ENCODE measurements at regions not wholly inside any gene's neighbourhood (a gene's known extent, or its start where the extent isn't known, plus 50 kb on each side); places are given as distances from the start of the nearest gene placed in this dataset.

GRCh38 chr19:32039440-32039839 is 306.0 kb upstream of the ZNF507 start:
- DNase-seq (ENCODE audit: low read depth) = no peak
- no peak overlapping the region for H3K4me3 ChIP-seq (ENCODE audit: control insufficient read depth, low read depth, low read length)
- TF ChIP-seq, protein P1, sequence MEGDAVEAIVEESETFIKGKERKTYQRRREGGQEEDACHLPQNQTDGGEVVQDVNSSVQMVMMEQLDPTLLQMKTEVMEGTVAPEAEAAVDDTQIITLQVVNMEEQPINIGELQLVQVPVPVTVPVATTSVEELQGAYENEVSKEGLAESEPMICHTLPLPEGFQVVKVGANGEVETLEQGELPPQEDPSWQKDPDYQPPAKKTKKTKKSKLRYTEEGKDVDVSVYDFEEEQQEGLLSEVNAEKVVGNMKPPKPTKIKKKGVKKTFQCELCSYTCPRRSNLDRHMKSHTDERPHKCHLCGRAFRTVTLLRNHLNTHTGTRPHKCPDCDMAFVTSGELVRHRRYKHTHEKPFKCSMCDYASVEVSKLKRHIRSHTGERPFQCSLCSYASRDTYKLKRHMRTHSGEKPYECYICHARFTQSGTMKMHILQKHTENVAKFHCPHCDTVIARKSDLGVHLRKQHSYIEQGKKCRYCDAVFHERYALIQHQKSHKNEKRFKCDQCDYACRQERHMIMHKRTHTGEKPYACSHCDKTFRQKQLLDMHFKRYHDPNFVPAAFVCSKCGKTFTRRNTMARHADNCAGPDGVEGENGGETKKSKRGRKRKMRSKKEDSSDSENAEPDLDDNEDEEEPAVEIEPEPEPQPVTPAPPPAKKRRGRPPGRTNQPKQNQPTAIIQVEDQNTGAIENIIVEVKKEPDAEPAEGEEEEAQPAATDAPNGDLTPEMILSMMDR (IDR thresholded peaks at IDR 0.05; ENCODE audit: control insufficient read depth, insufficient read depth, low read depth, low read length, missing control alignments) = no peak

- no peak for DNase-seq (ENCODE audit: low read depth)
- TF ChIP-seq, protein P1 (IDR thresholded peaks at IDR 0.05; ENCODE audit: control insufficient read depth, insufficient read depth, low read depth, low read length, missing control alignments) = no peak
- H3K4me3 ChIP-seq (ENCODE audit: control insufficient read depth, low read depth, low read length) = no peak overlapping the region
These were observed 305.2 kb upstream of the ZNF507 start for GRCh38 chr19:32040236-32040635.

GRCh38 chr19:32041681-32042292 is 303.6 kb upstream of the ZNF507 start:
- H3K4me3 ChIP-seq (ENCODE audit: control insufficient read depth, low read depth, low read length) = no peak overlapping the region
- TF ChIP-seq, protein P1 (IDR thresholded peaks at IDR 0.05; ENCODE audit: control insufficient read depth, insufficient read depth, low read depth, low read length, missing control alignments) = peak; percentile 55
- no peak for DNase-seq (ENCODE audit: low read depth)

GRCh38 chr19:32047788-32048187 is 297.6 kb upstream of the ZNF507 start:
- DNase-seq (ENCODE audit: low read depth) = no peak

DNA sequence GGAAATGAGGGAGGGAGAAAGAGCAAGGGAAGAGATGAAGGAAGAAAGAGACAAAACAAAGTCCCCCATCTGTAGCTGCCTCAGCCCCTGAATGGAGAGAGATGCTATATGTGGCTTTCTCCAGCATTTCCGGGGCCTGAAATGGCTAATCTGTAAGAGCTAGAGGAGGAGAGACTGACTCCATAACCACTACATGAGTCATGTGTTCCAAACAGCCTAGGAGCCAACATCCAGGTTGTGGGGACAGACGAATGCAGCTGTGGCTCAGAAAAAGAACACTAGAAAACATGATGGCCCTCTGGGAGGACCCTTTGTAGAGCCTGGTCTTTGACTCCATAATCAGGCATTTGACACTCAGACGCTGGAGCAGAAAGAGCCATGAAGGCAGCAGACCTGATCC is 292.0 kb upstream of the ZNF507 start:
- no peak overlapping the region for H3K4me3 ChIP-seq (ENCODE audit: control insufficient read depth, low read depth, low read length)
- TF ChIP-seq, protein P1 (IDR thresholded peaks at IDR 0.05; ENCODE audit: control insufficient read depth, insufficient read depth, low read depth, low read length, missing control alignments) = no peak
- no peak for DNase-seq (ENCODE audit: low read depth)

More at GRCh38 chr19:32047788-32048187, 297.6 kb upstream of the ZNF507 start:
- TF ChIP-seq, protein P1 (IDR thresholded peaks at IDR 0.05; ENCODE audit: control insufficient read depth, insufficient read depth, low read depth, low read length, missing control alignments) = no peak
- no peak overlapping the region for H3K4me3 ChIP-seq (ENCODE audit: control insufficient read depth, low read depth, low read length)

DNA sequence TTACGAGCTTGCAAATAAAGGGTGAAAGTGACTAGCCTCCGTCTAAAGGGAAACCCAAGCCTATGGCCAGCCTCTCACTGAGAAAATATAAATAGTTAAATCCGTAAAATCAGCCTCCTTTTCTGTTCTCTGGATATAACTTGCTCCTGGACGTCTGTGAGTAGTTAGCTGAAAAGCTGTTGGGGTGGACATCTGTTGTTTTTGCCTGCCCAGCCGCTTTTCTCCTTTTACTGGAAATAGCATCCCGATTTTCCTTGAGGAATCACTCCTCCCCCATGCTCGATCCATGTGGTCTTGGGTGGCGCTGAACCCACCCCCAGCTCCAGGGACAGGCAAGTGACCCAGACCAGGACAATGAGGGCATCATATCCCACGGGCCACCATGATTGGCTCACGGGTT is 291.5 kb upstream of the ZNF507 start:
- H3K4me3 ChIP-seq (ENCODE audit: control insufficient read depth, low read depth, low read length) = no peak overlapping the region
- no peak for DNase-seq (ENCODE audit: low read depth)
- TF ChIP-seq, protein P1 (IDR thresholded peaks at IDR 0.05; ENCODE audit: control insufficient read depth, insufficient read depth, low read depth, low read length, missing control alignments) = no peak

Data from AG09309 (cell line).